GM03348 (cell line): ENCODE measurements at regions not wholly inside any gene's neighbourhood (a gene's known extent, or its start where the extent isn't known, plus 50 kb on each side); places are given as distances from the start of the nearest gene placed in this dataset.

Source experiments
- DNase-seq: peaks from one replicate; pipeline ENCODE4 v3.0.0; 2012; ENCODE audit warnings: low spot score

DNA sequence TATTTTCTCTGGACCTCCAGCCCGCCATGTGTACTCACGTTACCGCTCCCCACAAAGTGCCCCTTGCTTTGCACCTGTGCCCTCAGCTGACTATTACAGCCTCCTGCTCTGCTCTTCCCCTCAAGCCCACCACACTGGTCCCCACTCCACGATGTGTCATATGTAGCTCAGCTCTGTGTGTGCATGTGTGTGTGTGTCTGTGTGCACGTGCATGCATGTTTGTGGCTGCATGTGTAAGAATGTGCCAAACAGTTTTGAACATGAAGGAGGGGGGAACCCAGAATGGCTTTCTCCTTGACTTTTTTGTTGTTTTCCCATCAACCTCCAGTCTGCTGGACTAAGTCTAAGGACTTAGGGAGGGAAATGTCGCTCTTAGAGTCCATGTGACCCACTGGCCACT lies 54.8 kb upstream of the BTRC start:
- no peak for DNase-seq

DNA sequence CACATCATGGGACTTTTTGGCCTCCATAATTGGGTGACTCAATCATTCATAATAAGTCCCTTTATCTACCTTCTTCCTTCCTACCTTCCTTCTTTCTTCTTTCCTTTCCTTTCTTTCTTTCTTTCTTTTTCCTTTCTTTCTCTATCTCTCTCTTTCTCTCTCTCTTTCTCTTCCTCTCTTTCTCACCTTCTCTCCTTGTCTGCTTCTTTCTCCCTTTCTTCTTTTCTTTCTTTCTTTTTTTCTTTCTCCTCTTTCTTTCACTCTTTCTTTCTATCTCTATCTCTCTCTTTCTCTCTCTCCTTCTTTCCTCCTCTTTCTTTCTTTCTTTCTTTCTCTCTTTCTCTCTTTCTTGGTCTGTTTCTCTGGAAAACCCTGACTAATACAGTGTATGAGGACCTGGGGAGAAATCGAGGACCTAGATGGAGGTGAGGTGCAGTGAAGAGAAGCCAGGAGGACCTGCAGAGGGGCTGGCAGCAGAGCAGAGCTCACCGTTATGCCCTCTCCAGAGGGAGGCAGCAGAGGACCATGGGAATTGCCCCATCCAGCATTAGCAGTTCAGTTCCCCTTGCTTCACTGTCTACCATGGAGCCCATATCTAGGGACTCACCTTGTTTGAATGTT lies 52.7 kb upstream of the BTRC start:
- DNase-seq: peak; percentile 49

DNA sequence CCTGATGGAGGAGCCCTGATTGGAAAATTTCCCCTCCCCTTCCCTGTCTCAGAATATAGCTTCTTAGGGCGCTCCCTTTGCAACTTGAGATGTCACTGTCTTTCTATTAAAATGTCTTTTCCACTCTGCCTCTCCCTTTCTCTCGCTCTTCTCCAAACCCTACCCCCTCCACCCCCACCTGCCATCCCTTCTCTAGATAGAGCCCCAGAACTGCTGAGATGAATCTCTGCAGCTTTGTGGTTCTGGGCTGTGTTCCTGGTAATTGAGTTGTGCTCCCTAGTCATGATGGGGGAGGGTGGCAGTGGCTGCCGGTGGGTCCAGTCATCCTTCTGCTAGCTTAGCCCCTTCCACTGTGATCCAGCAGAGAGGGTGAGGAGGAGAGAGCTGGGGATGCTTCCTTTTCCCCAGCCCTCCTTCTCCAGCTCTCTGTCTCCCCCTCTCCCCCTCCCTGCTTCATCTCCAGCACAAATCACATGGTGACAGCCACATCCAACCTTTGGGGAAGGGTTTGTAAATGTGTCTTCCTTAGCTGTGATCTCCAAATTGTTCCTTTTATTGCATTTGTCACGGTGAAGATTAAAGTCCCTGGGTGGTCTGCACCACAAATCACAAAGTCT lies 50.8 kb upstream of the BTRC start:
- no peak for DNase-seq
